ENCODE measurements at regions not wholly inside any gene's neighbourhood (a gene's known extent, or its start where the extent isn't known, plus 50 kb on each side); places are given as distances from the start of the nearest gene placed in this dataset.

- Histone ChIP-seq H3K9me3 (replicated peaks in 1 of 2; ENCODE audit: control insufficient read depth in 1 of 2, insufficient read depth in 1 of 2, low read length in 2 of 2) (peaks cover 0 to 3% of the 10 kb centered on the region in 2 donors), H3K36me3 (replicated peaks in 1 of 2; ENCODE audit: control insufficient read depth in 1 of 2, insufficient read depth in 2 of 2, low read length in 2 of 2) (no peaks in the 10 kb centered on the region), H3K9ac (ENCODE audit: insufficient read depth, low read length, poor library complexity, severe bottlenecking) (no peak overlapping the region), H4K20me1 (ENCODE audit: insufficient read depth, low read length) (no peaks in the 10 kb centered on the region), H3K4me1 (ENCODE audit: control insufficient read depth in 1 of 2, insufficient read depth in 2 of 2, low read length in 2 of 2) (no peaks in the 10 kb centered on the region), H3K4me2 (replicated peaks; ENCODE audit: extremely low read depth, low read length, poor library complexity, severe bottlenecking) (no peak overlapping the region), H3K79me2 (ENCODE audit: insufficient read depth, low read length) (no peaks in the 10 kb centered on the region), H3K27me3 (ENCODE audit: control insufficient read depth in 2 of 2, insufficient read depth in 2 of 2, low read length in 2 of 2) (no peaks in the 10 kb centered on the region), H3K4me3 (replicated peaks in 1 of 3; ENCODE audit: low read depth in 2 of 3, low read length in 3 of 3) (no peak overlapping the region), H2AFZ (ENCODE audit: insufficient read depth, low read depth, low read length, poor library complexity, severe bottlenecking) (no peak overlapping the region), H3K27ac (ENCODE audit: low read depth in 1 of 2, low read length in 2 of 2) (no peak overlapping the region)
- TF ChIP-seq CTCF (IDR thresholded peaks at IDR 0.05): no peak
- H3K27me3 Mint-ChIP-seq (ENCODE audit: low read depth in 3 of 3): peaks cover 0 to 2% (median 1%) of the 10 kb centered on the region in 3 donors
- no peak overlapping the region for H3K4me3 Mint-ChIP-seq
- peaks cover 0 to 10% (median 0%) of the 10 kb centered on the region in 7 donors for H3K9me3 Mint-ChIP-seq
- DNase-seq: no peak
- no peaks in the 10 kb centered on the region for H3K36me3 Mint-ChIP-seq
- H3K27ac Mint-ChIP-seq: no peak overlapping the region
- H3K4me1 Mint-ChIP-seq: no peaks in the 10 kb centered on the region
- intact Hi-C loops (cut with micrococcal nuclease): no loop called here
- WGBS (ENCODE audit: insufficient coverage): 55% methylated on average over 1 of the region's 1 CpG
Measured at GRCh38 chr2:14776216-14776615, 143.7 kb downstream of the LRATD1 start.

DNA sequence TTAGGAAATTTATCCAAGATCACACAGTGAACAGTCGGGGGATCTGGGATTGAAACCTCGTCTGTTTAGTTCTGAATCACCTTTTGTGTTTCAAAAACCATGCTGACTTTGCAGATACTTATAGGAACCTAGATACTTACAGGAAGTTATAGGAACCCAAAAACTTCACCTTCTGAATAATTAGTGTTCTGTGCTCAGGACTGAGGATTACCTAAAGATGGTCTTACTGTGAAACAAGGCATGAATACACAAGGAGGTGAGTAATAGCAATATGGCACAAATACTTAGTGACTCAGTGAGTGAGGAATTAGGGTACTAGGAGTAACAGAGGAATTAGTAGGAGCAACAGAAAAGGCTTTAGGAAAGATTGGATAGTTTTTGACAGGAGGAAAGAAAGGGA is 145.5 kb downstream of the LRATD1 start:
- H4K20me1 ChIP-seq (ENCODE audit: insufficient read depth, low read length): no peaks in the 10 kb centered on the region
- Mint-ChIP-seq H3K4me3 (no peak overlapping the region), H3K27me3 (ENCODE audit: low read depth in 3 of 3) (peaks cover 0 to 2% (median 1%) of the 10 kb centered on the region in 3 donors), H3K9me3 (peaks cover 0 to 12% (median 5%) of the 10 kb centered on the region in 7 donors), H3K27ac (no peak overlapping the region), H3K36me3 (no peaks in the 10 kb centered on the region), H3K4me1 (no peaks in the 10 kb centered on the region)
- intact Hi-C loops (cut with micrococcal nuclease): no loop called here
- no CpG with 5 or more reads among the region's 2 CpGs for WGBS (ENCODE audit: insufficient coverage)
- H3K4me1 ChIP-seq (ENCODE audit: control insufficient read depth in 1 of 2, insufficient read depth in 2 of 2, low read length in 2 of 2): no peaks in the 10 kb centered on the region
- no peak for DNase-seq
- no peaks in the 10 kb centered on the region for H3K36me3 ChIP-seq (replicated peaks in 1 of 2; ENCODE audit: control insufficient read depth in 1 of 2, insufficient read depth in 2 of 2, low read length in 2 of 2)
- H3K27ac ChIP-seq (ENCODE audit: low read depth in 1 of 2, low read length in 2 of 2): no peak overlapping the region
- no peaks in the 10 kb centered on the region for H3K79me2 ChIP-seq (ENCODE audit: insufficient read depth, low read length)
- no peak overlapping the region for H3K4me2 ChIP-seq (replicated peaks; ENCODE audit: extremely low read depth, low read length, poor library complexity, severe bottlenecking)
- H3K9me3 ChIP-seq (replicated peaks in 1 of 2; ENCODE audit: control insufficient read depth in 1 of 2, insufficient read depth in 1 of 2, low read length in 2 of 2): peaks cover 0 to 3% of the 10 kb centered on the region in 2 donors
- H2AFZ ChIP-seq (ENCODE audit: insufficient read depth, low read depth, low read length, poor library complexity, severe bottlenecking): no peak overlapping the region
- no peak overlapping the region for H3K9ac ChIP-seq (ENCODE audit: insufficient read depth, low read length, poor library complexity, severe bottlenecking)
- TF ChIP-seq CTCF (IDR thresholded peaks at IDR 0.05): no peak
- H3K27me3 ChIP-seq (ENCODE audit: control insufficient read depth in 2 of 2, insufficient read depth in 2 of 2, low read length in 2 of 2): no peaks in the 10 kb centered on the region
- no peak overlapping the region for H3K4me3 ChIP-seq (replicated peaks in 1 of 3; ENCODE audit: low read depth in 2 of 3, low read length in 3 of 3)
